AG10803 (cell line): ENCODE measurements at regions not wholly inside any gene's neighbourhood (a gene's known extent, or its start where the extent isn't known, plus 50 kb on each side); places are given as distances from the start of the nearest gene placed in this dataset.
A peak's percentile ranks its signal among the peaks of the same experiment; 100 is the strongest.

Experiments
- DNase-seq: peaks from one replicate; pipeline ENCODE4 v3.0.0; 2010; ENCODE audit warnings: low read depth
- H3K4me3 ChIP-seq: 2 replicates; pipeline ENCODE4 v1.5.1; 2011; ENCODE audit warnings: mild to moderate bottlenecking, low read length, control low read depth
- CTCF ChIP-seq: conservative IDR thresholded peaks from 2 replicates; pipeline ENCODE4 v1.5.1; 2011; ENCODE audit warnings: mild to moderate bottlenecking, low read length, control low read depth, inconsistent platforms

GRCh38 chr17:62902531-62903220, 63.4 kb upstream of the TANC2 start:
- no peak for DNase-seq
- no peak for TF ChIP-seq CTCF

GRCh38 chr17:62901544-62901943, 64.5 kb upstream of the TANC2 start:
- no peak for TF ChIP-seq CTCF
- no peak for DNase-seq
- H3K4me3 ChIP-seq, result no peak overlapping the region

More at GRCh38 chr17:62902531-62903220, 63.4 kb upstream of the TANC2 start:
- no peak overlapping the region for H3K4me3 ChIP-seq

- TF ChIP-seq CTCF, result no peak
- no peak overlapping the region for H3K4me3 ChIP-seq
- no peak for DNase-seq
Observed at GRCh38 chr17:62900096-62900495, 65.9 kb upstream of the TANC2 start.

- no peak overlapping the region for H3K4me3 ChIP-seq
- TF ChIP-seq CTCF, result no peak
- DNase-seq, result no peak
Observed at GRCh38 chr17:62899361-62899760, 66.7 kb upstream of the TANC2 start.

- TF ChIP-seq CTCF, result no peak
- peak overlapping the region; percentile 2 for H3K4me3 ChIP-seq
- peak; percentile 33 for DNase-seq
Observed at GRCh38 chr17:62898239-62898864, 67.7 kb upstream of the TANC2 start.

GRCh38 chr17:62897706-62898105, 68.3 kb upstream of the TANC2 start:
- H3K4me3 ChIP-seq, result no peak overlapping the region
- no peak for DNase-seq
- no peak for TF ChIP-seq CTCF
